CD4-positive, alpha-beta T cell (primary cell): ENCODE measurements at regions not wholly inside any gene's neighbourhood (a gene's known extent, or its start where the extent isn't known, plus 50 kb on each side); places are given as distances from the start of the nearest gene placed in this dataset.
"Not testable (repeated sequence)": the region's sequence is repeated elsewhere in the genome, so short reads cannot be mapped to it uniquely, and the experiment has no call there.

Experiments
- ATAC-seq: fragments of 200-7000 bp; cut with Tn5 transposase; one replicate; pipeline ENCODE4 v1.10.0; 2022; ENCODE audit warnings: mild to moderate bottlenecking; ENCODE audit not compliant: poor library complexity
- CTCF ChIA-PET: fragments of 350-600 bp; sonication (Branson Sonifier 250); formaldehyde crosslinking; loops from one replicate; lab custom pipeline; 2021; ENCODE audit warnings: antibody characterized with exemption, inconsistent platforms; lab: Charles Lee
- POLR2A ChIA-PET: fragments of 350-600 bp; sonication (Branson Sonifier 250); formaldehyde crosslinking; loops from one replicate; lab custom pipeline; 2021; ENCODE audit warnings: antibody characterized with exemption, inconsistent platforms; lab: Charles Lee
- DNase-seq, 14 experiments: peaks; one replicate each; pipeline ENCODE4 v3.0.0-alpha.2; 2013 to 2020; ENCODE audit warnings: mixed read lengths in 2 of 14
- H3K27ac ChIP-seq, 2 donors: one replicate each; pipeline versions ENCODE4 v1.5.1 to v1.7.0; 2013; ENCODE audit warnings: low read length in 2 of 2, low read depth in 1 of 2, mild to moderate bottlenecking in 1 of 2
- H3K27me3 ChIP-seq, 2 experiments: 1 replicate in 1 of 2; 2 replicates in 1 of 2; pipeline versions ENCODE4 v1.6.1 to v1.7.0; 2013; ENCODE audit warnings: low read length in 2 of 2, control low read depth in 1 of 2, mild to moderate bottlenecking in 1 of 2, moderate library complexity in 1 of 2; ENCODE audit not compliant: insufficient read depth in 2 of 2, control insufficient read depth in 1 of 2
- H3K36me3 ChIP-seq: one replicate; pipeline ENCODE4 v1.6.1; 2013; ENCODE audit warnings: low read length, control low read depth; ENCODE audit not compliant: insufficient read depth
- H3K4me1 ChIP-seq: one replicate; pipeline ENCODE4 v1.6.1; 2013; ENCODE audit warnings: low read length, control low read depth; ENCODE audit not compliant: insufficient read depth
- H3K4me3 ChIP-seq: one replicate; pipeline ENCODE4 v1.5.1; 2013; ENCODE audit warnings: mild to moderate bottlenecking, low read length, moderate library complexity
- H3K9me3 ChIP-seq, 2 experiments: 1 replicate in 1 of 2; 2 replicates in 1 of 2; pipeline versions ENCODE4 v1.6.1 to v1.7.0; 2013; ENCODE audit warnings: low read length in 2 of 2, mild to moderate bottlenecking in 2 of 2, control low read depth in 1 of 2, moderate library complexity in 1 of 2; ENCODE audit not compliant: control insufficient read depth in 1 of 2, insufficient read depth in 1 of 2
- H3K27ac Mint-ChIP-seq: one replicate; pipeline ENCODE4 v1.8.0; 2020; ENCODE audit warnings: mixed read lengths
- H3K27me3 Mint-ChIP-seq: one replicate; pipeline ENCODE4 v1.8.0; 2021; ENCODE audit warnings: mixed read lengths
- H3K36me3 Mint-ChIP-seq: one replicate; pipeline ENCODE4 v1.8.0; 2021; ENCODE audit warnings: low read depth, mixed read lengths
- H3K4me1 Mint-ChIP-seq: one replicate; pipeline ENCODE4 v1.8.0; 2021; ENCODE audit warnings: low read depth, mixed read lengths
- H3K4me3 Mint-ChIP-seq: one replicate; pipeline ENCODE4 v1.8.0; 2020; ENCODE audit warnings: mild to moderate bottlenecking, mixed read lengths
- H3K9me3 Mint-ChIP-seq: one replicate; pipeline ENCODE4 v1.8.0; 2020; ENCODE audit warnings: mixed read lengths
- intact Hi-C, 2 experiments: fragments of 100-400 bp; cut with DNase I in 1 of 2; cut with micrococcal nuclease in 1 of 2; formaldehyde crosslinking; loops; one replicate each; pipeline versions ENCODE4 v1.15.1 to v1.9.0; 2023 to 2025; cut with DNase I, micrococcal nuclease
- TF ChIP-seq, protein P1 (sequence below): fragments of 200-600 bp; IDR thresholded peaks from one replicate; pipeline ENCODE4 v1.8.0; 2022; ENCODE audit warnings: antibody characterized with exemption, mild to moderate bottlenecking

DNA sequence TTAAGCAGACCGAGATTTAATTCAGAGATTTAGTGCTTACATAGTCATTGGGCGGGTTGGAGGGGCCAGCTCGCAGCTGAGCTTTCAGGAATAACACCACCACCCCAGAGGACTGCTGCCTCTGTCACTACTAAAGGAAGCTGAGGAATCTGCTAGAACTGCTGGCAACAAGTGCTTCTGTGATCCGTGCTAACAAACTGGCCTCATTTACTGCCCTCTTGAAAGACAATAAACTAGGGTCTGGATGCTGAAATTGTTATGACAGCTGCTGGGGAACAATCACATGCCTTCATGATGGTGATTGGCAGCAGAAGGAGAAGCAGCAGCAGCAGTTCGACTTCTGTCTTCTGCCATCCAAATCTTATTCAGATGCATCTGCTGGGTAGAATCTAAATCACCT, 285.5 kb upstream of the TAC1 start:
- Histone ChIP-seq H3K4me1 (no peaks in the 10 kb centered on the region), H3K36me3 (no peaks in the 10 kb centered on the region), H3K27me3 (no peaks in the 10 kb centered on the region), H3K4me3 (no peak overlapping the region), H3K27ac (no peak overlapping the region), H3K9me3 (peaks cover 0 to 11% of the 10 kb centered on the region in 2 experiments)
- H3K4me1 Mint-ChIP-seq = no peaks in the 10 kb centered on the region
- H3K27ac Mint-ChIP-seq = no peak overlapping the region
- H3K9me3 Mint-ChIP-seq = peaks cover 7% of the 10 kb centered on the region
- no peak for DNase-seq
- H3K4me3 Mint-ChIP-seq = no peak overlapping the region
- TF ChIP-seq, protein P1, sequence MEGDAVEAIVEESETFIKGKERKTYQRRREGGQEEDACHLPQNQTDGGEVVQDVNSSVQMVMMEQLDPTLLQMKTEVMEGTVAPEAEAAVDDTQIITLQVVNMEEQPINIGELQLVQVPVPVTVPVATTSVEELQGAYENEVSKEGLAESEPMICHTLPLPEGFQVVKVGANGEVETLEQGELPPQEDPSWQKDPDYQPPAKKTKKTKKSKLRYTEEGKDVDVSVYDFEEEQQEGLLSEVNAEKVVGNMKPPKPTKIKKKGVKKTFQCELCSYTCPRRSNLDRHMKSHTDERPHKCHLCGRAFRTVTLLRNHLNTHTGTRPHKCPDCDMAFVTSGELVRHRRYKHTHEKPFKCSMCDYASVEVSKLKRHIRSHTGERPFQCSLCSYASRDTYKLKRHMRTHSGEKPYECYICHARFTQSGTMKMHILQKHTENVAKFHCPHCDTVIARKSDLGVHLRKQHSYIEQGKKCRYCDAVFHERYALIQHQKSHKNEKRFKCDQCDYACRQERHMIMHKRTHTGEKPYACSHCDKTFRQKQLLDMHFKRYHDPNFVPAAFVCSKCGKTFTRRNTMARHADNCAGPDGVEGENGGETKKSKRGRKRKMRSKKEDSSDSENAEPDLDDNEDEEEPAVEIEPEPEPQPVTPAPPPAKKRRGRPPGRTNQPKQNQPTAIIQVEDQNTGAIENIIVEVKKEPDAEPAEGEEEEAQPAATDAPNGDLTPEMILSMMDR = no peak
- intact Hi-C loops = no loop called here
- ATAC-seq = no peak
- CTCF ChIA-PET = no interaction called here
- POLR2A ChIA-PET = no interaction called here
- H3K27me3 Mint-ChIP-seq = no peaks in the 10 kb centered on the region
- H3K36me3 Mint-ChIP-seq = no peaks in the 10 kb centered on the region

DNA sequence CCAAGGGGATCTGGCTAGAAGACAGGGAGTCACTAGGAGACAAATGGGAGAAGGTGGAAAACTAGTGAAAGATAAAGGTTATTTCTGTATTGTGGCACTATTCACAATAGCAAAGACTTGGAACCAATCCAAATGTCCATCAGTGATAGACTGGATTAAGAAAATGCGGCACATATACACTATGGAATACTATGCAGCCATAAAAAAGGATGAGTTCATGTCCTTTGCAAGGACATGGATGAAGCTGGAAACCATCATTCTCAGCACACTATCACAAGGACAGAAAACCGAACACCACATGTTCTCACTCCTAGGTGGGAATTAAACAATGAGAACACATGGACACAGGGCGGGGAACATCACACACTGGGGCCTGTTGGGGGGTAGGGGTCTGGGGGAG, 282.4 kb upstream of the TAC1 start:
- CTCF ChIA-PET, H3K27me3 ChIP-seq, H3K27ac Mint-ChIP-seq, H3K36me3 Mint-ChIP-seq, ATAC-seq, H3K9me3 Mint-ChIP-seq, H3K27me3 Mint-ChIP-seq, POLR2A ChIA-PET, H3K36me3 ChIP-seq, H3K9me3 ChIP-seq, DNase-seq, H3K4me1 Mint-ChIP-seq, H3K4me3 ChIP-seq, H3K4me1 ChIP-seq, H3K4me3 Mint-ChIP-seq, H3K27ac ChIP-seq, intact Hi-C loops: not testable (repeated sequence)

DNA sequence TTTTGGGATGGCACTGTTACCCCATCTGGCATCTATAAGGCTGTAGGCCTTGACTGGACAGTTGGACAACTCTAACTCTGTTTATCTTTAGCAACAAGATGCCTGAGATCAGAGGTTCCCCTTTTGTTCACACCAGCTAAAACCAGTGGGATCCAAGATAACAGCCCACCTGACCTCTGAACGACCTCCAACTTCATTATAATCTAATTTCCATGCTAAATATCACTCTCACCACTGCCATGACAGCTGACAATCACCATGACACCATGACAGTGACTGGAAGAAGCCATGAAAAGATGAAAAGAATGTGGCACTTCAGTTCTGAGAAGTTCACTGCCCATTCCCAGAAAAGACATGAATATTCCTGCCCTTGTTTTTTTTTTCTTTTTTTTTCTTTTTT, 281.4 kb upstream of the TAC1 start:
- Histone ChIP-seq H3K27me3 (no peaks in the 10 kb centered on the region), H3K4me3 (no peak overlapping the region), H3K4me1 (no peaks in the 10 kb centered on the region), H3K36me3 (no peaks in the 10 kb centered on the region), H3K27ac (no peak overlapping the region), H3K9me3 (no peaks in the 10 kb centered on the region)
- Mint-ChIP-seq H3K4me1 (no peaks in the 10 kb centered on the region), H3K4me3 (no peak overlapping the region), H3K9me3 (peaks cover 2% of the 10 kb centered on the region), H3K27ac (no peak overlapping the region), H3K27me3 (peaks cover 4% of the 10 kb centered on the region), H3K36me3 (no peaks in the 10 kb centered on the region)
- CTCF ChIA-PET = no interaction called here
- intact Hi-C loops = no loop called here
- DNase-seq = no peak
- TF ChIP-seq, protein P1 = no peak
- POLR2A ChIA-PET = no interaction called here
- no peak for ATAC-seq

DNA sequence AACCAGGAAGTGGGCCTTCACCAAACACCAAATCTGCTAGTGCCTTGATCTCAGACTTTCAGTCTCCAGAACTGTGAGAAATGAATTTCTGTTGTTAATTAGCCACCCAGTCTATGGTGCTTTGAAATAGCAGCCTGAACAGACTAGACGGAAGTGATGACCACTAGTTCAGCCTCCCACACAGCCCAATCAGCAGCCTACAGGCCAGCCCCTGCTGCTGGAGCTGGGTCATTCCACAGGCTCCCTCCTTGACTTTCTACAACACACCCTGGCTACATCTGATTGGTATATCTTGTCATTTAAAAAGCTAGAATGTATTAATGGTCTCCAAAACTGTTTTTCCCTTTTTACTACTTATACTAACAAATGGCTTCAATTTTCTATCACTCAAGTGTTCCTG, 277.2 kb upstream of the TAC1 start:
- intact Hi-C loops = no loop called here
- H3K9me3 ChIP-seq = no peaks in the 10 kb centered on the region
- Mint-ChIP-seq H3K9me3 (peaks cover 2% of the 10 kb centered on the region), H3K27me3 (peaks cover 4% of the 10 kb centered on the region), H3K36me3 (no peaks in the 10 kb centered on the region), H3K4me3 (no peak overlapping the region), H3K27ac (no peak overlapping the region), H3K4me1 (no peaks in the 10 kb centered on the region)
- H3K4me3 ChIP-seq = no peak overlapping the region
- H3K4me1 ChIP-seq = no peaks in the 10 kb centered on the region
- ATAC-seq = no peak
- ChIA-PET POLR2A (no interaction called here), CTCF (no interaction called here)
- TF ChIP-seq, protein P1 = no peak
- no peaks in the 10 kb centered on the region for H3K27me3 ChIP-seq
- DNase-seq = no peak
- H3K27ac ChIP-seq = no peak overlapping the region
- H3K36me3 ChIP-seq = no peaks in the 10 kb centered on the region
